NB4 (cell line): ENCODE measurements at regions not wholly inside any gene's neighbourhood (a gene's known extent, or its start where the extent isn't known, plus 50 kb on each side); places are given as distances from the start of the nearest gene placed in this dataset.

Source experiments
- DNase-seq: peaks from one replicate; pipeline ENCODE4 v3.0.0; 2010; ENCODE audit warnings: low read depth
- H3K4me3 ChIP-seq: one replicate; pipeline ENCODE4 v1.5.1; 2011; ENCODE audit warnings: mild to moderate bottlenecking, low read depth, low read length, moderate library complexity
- CTCF ChIP-seq: IDR thresholded peaks from one replicate; pipeline ENCODE4 v1.5.1; 2012; ENCODE audit warnings: low read depth, low read length
- MAX ChIP-seq: IDR thresholded peaks from 2 replicates; pipeline ENCODE4 v1.6.1; 2011; ENCODE audit warnings: low read depth, low read length
- MYC ChIP-seq: IDR thresholded peaks from 2 replicates; pipeline ENCODE4 v1.6.1; 2011; ENCODE audit warnings: low read depth, low read length
- POLR2A ChIP-seq: IDR thresholded peaks from 2 replicates; pipeline ENCODE4 v1.6.1; 2011; ENCODE audit warnings: mild to moderate bottlenecking; ENCODE audit not compliant: insufficient read length; ENCODE audit errors: extremely low read depth

GRCh38 chr2:142545036-142545435 lies 332.4 kb upstream of the KYNU start:
- TF ChIP-seq MAX (no peak), CTCF (no peak), MYC (no peak), POLR2A (no peak)
- H3K4me3 ChIP-seq: no peak overlapping the region
- DNase-seq: no peak

- H3K4me3 ChIP-seq: no peak overlapping the region
- DNase-seq: no peak
- no peak for TF ChIP-seq MYC
These were observed 333.3 kb upstream of the KYNU start for GRCh38 chr2:142544173-142544572.

GRCh38 chr2:142542431-142542910 lies 335.0 kb upstream of the KYNU start:
- no peak for DNase-seq
- H3K4me3 ChIP-seq: no peak overlapping the region
- no peak for TF ChIP-seq MYC

GRCh38 chr2:142536966-142537365 lies 340.5 kb upstream of the KYNU start:
- TF ChIP-seq POLR2A (no peak), MAX (no peak), MYC (no peak), CTCF (no peak)
- no peak overlapping the region for H3K4me3 ChIP-seq
- no peak for DNase-seq

GRCh38 chr2:142536492-142536891 lies 341.0 kb upstream of the KYNU start:
- no peak overlapping the region for H3K4me3 ChIP-seq
- no peak for DNase-seq
- TF ChIP-seq POLR2A (no peak), CTCF (no peak), MYC (no peak), MAX (no peak)

- no peak for DNase-seq
- no peak overlapping the region for H3K4me3 ChIP-seq
- TF ChIP-seq MAX (no peak), MYC (no peak), POLR2A (no peak), CTCF (no peak)
These were observed 342.2 kb upstream of the KYNU start for GRCh38 chr2:142535311-142535710.

GRCh38 chr2:142533177-142533576 lies 344.3 kb upstream of the KYNU start:
- no peak for TF ChIP-seq POLR2A
- TF ChIP-seq CTCF: no peak
- TF ChIP-seq MAX: no peak
- TF ChIP-seq MYC: no peak
- H3K4me3 ChIP-seq: no peak overlapping the region
- DNase-seq: peak; percentile 18
